ENCODE measurements at regions not wholly inside any gene's neighbourhood (a gene's known extent, or its start where the extent isn't known, plus 50 kb on each side); places are given as distances from the start of the nearest gene placed in this dataset.
"Not testable (repeated sequence)": the region's sequence is repeated elsewhere in the genome, so short reads cannot be mapped to it uniquely, and the experiment has no call there.

GRCh38 chr14:85150166-85150565 lies 379.8 kb upstream of the FLRT2 start:
- no peak for DNase-seq

GRCh38 chr14:85154714-85155113 lies 375.2 kb upstream of the FLRT2 start:
- no peak for DNase-seq

GRCh38 chr14:85156319-85156718 lies 373.6 kb upstream of the FLRT2 start:
- no peak for DNase-seq

GRCh38 chr14:85159726-85160125 lies 370.2 kb upstream of the FLRT2 start:
- no peak for DNase-seq

GRCh38 chr14:85165094-85165493 lies 364.9 kb upstream of the FLRT2 start:
- no peak for DNase-seq

- DNase-seq: no peak
These were observed 360.6 kb upstream of the FLRT2 start for GRCh38 chr14:85169381-85169780.

- DNase-seq: no peak
These were observed 357.7 kb upstream of the FLRT2 start for GRCh38 chr14:85172290-85172689.

GRCh38 chr14:85172889-85173477 lies 357.0 kb upstream of the FLRT2 start:
- DNase-seq: no peak

- no peak for DNase-seq
These were observed 354.4 kb upstream of the FLRT2 start for GRCh38 chr14:85175556-85175955.

- no peak for DNase-seq
These were observed 351.1 kb upstream of the FLRT2 start for GRCh38 chr14:85178864-85179263.

GRCh38 chr14:85180876-85181275 lies 349.1 kb upstream of the FLRT2 start:
- DNase-seq: no peak

- DNase-seq: no peak
These were observed 347.7 kb upstream of the FLRT2 start for GRCh38 chr14:85182282-85182681.

- no peak for DNase-seq
These were observed 343.9 kb upstream of the FLRT2 start for GRCh38 chr14:85186082-85186481.

GRCh38 chr14:85187521-85187920 lies 342.4 kb upstream of the FLRT2 start:
- DNase-seq: no peak

- no peak for DNase-seq
These were observed 341.1 kb upstream of the FLRT2 start for GRCh38 chr14:85188836-85189235.

- DNase-seq: not testable (repeated sequence)
These were observed 340.7 kb upstream of the FLRT2 start for GRCh38 chr14:85189253-85189652.

- DNase-seq: no peak
These were observed 339.7 kb upstream of the FLRT2 start for GRCh38 chr14:85190251-85190650.

GRCh38 chr14:85191986-85192385 lies 338.0 kb upstream of the FLRT2 start:
- DNase-seq: no peak

- DNase-seq: no peak
These were observed 334.0 kb upstream of the FLRT2 start for GRCh38 chr14:85195872-85196477.

GRCh38 chr14:85198001-85198400 lies 331.9 kb upstream of the FLRT2 start:
- no peak for DNase-seq

GRCh38 chr14:85205875-85206274 lies 324.1 kb upstream of the FLRT2 start:
- no peak for DNase-seq

- no peak for DNase-seq
These were observed 315.5 kb upstream of the FLRT2 start for GRCh38 chr14:85214471-85214870.

- no peak for DNase-seq
These were observed 312.5 kb upstream of the FLRT2 start for GRCh38 chr14:85217412-85217811.

- DNase-seq: no peak
These were observed 311.0 kb upstream of the FLRT2 start for GRCh38 chr14:85218982-85219381.

- DNase-seq: no peak
These were observed 308.1 kb upstream of the FLRT2 start for GRCh38 chr14:85221832-85222231.

Measured in right forelimb (tissue), 1 donor.